ENCODE measurements at regions not wholly inside any gene's neighbourhood (a gene's known extent, or its start where the extent isn't known, plus 50 kb on each side); places are given as distances from the start of the nearest gene placed in this dataset.

DNA sequence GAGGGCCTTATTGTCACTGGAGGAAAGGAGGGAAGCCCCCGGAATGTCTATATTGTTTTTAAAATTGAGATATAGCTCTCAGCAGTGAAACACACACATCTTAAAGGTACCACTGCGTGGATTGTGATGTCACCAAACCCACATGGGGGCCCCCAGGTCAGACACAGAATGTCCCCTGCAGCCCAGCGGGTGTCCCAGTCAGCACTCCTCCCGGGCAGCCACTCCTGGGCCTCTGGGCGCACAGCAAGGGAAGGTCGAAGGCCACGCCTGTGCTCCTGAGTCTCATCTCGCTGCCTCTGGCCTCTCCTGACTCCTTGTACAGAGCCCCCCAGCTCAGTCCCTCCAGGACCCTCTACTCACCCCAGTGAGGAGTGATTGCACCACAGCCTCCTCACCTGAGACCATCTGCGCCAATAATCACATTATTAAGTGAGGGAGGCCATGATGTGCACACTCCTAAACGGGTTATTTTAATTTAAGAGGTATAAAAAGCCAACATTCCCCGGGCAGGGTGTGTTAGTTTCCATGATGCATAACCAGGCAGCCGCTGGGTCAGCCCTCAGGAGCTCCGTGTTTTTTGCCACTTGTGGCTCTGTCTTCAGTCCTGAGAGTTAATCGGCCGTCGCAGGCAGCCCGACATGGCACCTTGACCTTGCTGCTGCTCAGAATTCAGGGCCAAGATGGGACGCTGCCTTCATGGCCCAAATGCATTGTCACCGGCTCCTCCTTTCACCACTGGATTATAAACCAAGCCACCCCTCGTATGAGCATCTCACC lies 1089.3 kb downstream of the BRD1 start:
- DNase-seq (ENCODE audit: low read depth), result no peak
- no peak overlapping the region for H3K4me3 ChIP-seq (ENCODE audit: low read depth, low read length)
- TF ChIP-seq, protein P1, sequence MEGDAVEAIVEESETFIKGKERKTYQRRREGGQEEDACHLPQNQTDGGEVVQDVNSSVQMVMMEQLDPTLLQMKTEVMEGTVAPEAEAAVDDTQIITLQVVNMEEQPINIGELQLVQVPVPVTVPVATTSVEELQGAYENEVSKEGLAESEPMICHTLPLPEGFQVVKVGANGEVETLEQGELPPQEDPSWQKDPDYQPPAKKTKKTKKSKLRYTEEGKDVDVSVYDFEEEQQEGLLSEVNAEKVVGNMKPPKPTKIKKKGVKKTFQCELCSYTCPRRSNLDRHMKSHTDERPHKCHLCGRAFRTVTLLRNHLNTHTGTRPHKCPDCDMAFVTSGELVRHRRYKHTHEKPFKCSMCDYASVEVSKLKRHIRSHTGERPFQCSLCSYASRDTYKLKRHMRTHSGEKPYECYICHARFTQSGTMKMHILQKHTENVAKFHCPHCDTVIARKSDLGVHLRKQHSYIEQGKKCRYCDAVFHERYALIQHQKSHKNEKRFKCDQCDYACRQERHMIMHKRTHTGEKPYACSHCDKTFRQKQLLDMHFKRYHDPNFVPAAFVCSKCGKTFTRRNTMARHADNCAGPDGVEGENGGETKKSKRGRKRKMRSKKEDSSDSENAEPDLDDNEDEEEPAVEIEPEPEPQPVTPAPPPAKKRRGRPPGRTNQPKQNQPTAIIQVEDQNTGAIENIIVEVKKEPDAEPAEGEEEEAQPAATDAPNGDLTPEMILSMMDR (IDR thresholded peaks at IDR 0.05; ENCODE audit: control insufficient read depth, extremely low read depth, insufficient read depth), result no peak

DNA sequence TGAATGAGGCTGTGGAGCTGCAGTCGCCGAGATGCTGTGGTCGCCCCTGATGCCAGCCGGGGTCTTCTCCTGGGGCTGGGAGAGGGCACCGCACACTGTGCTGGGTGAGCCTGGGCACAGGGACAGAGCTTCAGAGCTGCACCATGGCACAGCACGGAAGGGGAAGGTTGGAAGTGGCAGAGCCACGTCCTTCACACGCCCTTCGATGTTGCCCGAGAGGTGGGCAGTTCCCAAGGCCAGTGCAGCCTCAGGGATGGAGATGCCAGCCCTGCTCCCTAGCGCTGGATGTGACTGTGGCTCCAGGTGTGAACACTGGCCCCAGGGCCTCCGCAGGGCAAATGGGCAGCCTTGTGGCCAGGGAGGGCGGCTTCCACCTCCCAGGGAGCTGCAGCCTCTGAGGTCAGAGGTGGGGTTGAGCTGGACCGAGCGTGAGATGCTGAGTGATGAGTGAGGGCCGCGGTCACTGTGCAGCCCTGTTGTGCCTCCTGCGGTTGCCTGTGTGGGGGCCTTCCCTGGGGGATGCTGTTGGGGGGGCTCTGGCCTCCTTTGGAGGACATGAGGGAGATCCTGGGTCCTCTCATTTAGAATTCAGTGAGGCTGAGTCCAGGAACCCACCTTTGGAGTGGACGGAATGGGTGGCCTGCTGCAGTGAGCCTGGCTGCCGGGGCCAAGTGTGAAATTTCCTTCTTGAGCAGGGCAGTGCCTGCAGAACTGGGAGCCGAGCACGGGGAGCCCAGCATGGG lies 1090.0 kb downstream of the BRD1 start:
- no peak overlapping the region for H3K4me3 ChIP-seq (ENCODE audit: low read depth, low read length)
- DNase-seq (ENCODE audit: low read depth), result no peak
- TF ChIP-seq, protein P1 (IDR thresholded peaks at IDR 0.05; ENCODE audit: control insufficient read depth, extremely low read depth, insufficient read depth), result no peak

DNA sequence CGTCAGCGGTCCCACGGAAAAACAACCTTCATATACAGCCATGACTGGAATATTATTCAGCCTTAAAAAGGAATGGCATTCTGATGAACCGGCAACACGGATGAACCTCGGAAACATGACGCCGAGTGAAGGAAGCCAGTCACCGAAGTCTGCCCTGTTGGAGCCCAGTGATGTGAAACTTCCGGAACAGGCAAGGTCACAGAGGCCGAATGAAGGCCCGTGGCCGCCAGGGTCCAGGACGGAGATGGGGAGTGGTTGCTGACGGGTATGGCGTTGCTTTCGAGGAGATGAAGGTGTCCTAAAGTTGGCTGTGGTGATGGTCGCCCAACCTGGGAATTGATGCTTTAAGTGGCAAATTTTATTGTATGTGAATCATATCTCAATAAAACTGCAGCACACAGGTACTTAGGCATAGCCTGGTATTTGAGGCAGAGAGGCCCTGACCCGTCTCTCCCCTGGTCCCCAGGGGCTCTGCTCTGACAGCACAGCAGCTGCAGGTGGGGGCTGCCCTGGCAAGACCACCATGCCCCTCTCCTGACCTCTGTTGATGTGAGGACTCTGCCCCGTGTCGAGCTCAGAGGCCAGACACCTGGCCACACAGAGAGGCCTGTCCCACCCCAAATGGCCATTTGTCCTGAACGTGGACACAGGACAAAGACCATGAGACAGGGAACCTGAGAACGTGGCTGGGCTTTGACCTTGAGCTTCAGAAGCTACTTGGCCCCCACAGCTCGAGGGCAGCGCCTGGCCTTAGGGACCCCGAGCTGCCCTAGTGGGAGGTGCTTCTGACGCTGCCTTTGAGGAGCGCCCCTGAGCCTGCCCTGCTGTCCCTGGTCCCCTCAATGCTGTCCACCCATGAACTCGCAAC lies 1090.8 kb downstream of the BRD1 start:
- H3K4me3 ChIP-seq (ENCODE audit: low read depth, low read length), result no peak overlapping the region
- TF ChIP-seq, protein P1 (IDR thresholded peaks at IDR 0.05; ENCODE audit: control insufficient read depth, extremely low read depth, insufficient read depth), result no peak
- no peak for DNase-seq (ENCODE audit: low read depth)

DNA sequence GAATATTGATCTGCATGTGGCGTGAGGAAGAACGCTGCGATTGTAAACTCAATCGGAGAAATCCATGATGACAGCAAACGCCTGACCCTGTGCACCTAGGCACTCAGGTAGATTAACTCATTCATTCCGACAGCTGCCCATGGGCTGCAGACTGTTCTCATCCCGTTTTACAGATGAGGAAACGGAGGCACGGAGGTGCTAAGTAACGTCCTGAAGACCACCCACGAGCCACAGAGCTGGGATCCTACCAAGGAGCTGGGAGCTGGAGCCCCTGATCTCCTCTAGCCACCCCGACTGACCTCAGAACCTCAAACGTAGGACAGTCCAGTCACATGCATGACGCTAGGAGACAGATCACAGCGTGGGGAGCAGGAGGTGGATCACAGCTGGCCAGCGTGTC lies 1092.7 kb downstream of the BRD1 start:
- no peak overlapping the region for H3K4me3 ChIP-seq (ENCODE audit: low read depth, low read length)
- no peak for DNase-seq (ENCODE audit: low read depth)
- TF ChIP-seq, protein P1 (IDR thresholded peaks at IDR 0.05; ENCODE audit: control insufficient read depth, extremely low read depth, insufficient read depth), result no peak

DNA sequence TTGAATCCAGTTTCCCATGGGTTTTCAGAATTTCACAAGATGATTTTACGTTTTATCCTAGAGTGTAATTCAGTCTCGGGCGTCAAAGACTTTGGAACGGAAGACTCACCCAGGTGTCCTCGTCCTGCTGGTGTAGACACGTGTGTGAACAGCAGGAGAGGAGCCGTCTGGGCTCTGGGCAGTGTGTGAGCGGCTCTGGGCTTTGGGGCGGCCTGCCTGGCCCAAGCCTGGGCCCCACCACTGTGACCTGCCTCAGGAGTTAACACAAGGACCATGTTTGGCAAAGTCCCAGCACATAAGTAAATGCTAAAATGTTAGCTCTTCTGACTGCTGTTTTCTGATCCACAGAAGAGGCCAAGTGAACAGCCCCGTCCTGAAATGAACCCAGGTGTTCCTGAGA lies 1093.3 kb downstream of the BRD1 start:
- TF ChIP-seq, protein P1 (IDR thresholded peaks at IDR 0.05; ENCODE audit: control insufficient read depth, extremely low read depth, insufficient read depth), result no peak
- H3K4me3 ChIP-seq (ENCODE audit: low read depth, low read length), result no peak overlapping the region
- DNase-seq (ENCODE audit: low read depth), result no peak

DNA sequence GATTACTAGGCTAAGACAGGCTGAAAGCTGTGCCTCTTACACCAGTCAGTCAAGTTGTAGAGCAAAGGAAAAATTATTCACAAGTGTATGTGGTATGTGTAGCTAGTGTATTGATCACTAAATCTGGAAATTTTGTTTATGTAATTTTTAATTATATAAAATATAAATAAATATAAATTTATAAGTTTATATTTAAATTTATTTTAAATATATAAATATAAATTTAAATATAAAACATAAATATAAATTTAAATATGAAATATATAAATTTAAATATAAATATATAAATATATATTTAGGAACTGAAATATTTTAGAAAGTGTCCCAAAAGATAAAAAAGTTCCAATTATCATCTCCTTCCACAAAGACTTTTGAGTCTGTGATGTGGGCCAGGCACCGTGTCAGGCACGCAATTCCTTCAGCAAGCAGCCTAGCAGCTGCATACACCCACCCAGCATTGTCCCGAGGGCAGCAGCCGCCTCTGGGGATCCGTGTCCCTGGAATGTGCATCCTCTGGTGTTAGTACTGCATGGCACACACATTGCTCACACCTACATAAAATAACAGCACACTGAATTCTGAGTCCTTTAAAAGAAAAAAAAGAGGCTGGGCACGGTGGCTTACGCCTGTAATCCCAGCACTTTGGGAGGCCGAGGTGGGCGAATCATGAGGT lies 1098.0 kb downstream of the BRD1 start:
- DNase-seq (ENCODE audit: low read depth), result no peak
- TF ChIP-seq, protein P1 (IDR thresholded peaks at IDR 0.05; ENCODE audit: control insufficient read depth, extremely low read depth, insufficient read depth), result no peak
- no peak overlapping the region for H3K4me3 ChIP-seq (ENCODE audit: low read depth, low read length)
